ENCODE measurements at regions not wholly inside any gene's neighbourhood (a gene's known extent, or its start where the extent isn't known, plus 50 kb on each side); places are given as distances from the start of the nearest gene placed in this dataset.

DNA sequence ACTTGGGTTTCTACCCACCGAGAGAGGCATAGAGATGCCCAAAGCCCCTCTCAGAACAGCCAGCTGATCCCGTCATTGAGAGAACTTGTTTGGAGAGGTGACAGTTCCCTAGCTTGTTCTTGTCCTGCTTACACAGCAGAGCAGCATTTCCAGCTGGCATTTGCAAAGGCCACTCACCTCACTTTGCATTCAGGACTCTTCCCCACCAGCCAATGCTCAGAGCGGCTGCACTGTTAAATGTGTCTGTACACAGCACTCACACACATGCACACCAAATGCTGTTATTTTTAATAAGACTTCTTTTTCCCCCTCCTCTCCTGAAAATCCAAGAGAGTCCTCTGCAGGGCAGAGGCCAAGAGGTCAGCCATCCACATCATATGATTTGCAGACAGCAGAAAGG is 104.6 kb upstream of the SLC14A2 start (continued):
- TF ChIP-seq, protein P1, sequence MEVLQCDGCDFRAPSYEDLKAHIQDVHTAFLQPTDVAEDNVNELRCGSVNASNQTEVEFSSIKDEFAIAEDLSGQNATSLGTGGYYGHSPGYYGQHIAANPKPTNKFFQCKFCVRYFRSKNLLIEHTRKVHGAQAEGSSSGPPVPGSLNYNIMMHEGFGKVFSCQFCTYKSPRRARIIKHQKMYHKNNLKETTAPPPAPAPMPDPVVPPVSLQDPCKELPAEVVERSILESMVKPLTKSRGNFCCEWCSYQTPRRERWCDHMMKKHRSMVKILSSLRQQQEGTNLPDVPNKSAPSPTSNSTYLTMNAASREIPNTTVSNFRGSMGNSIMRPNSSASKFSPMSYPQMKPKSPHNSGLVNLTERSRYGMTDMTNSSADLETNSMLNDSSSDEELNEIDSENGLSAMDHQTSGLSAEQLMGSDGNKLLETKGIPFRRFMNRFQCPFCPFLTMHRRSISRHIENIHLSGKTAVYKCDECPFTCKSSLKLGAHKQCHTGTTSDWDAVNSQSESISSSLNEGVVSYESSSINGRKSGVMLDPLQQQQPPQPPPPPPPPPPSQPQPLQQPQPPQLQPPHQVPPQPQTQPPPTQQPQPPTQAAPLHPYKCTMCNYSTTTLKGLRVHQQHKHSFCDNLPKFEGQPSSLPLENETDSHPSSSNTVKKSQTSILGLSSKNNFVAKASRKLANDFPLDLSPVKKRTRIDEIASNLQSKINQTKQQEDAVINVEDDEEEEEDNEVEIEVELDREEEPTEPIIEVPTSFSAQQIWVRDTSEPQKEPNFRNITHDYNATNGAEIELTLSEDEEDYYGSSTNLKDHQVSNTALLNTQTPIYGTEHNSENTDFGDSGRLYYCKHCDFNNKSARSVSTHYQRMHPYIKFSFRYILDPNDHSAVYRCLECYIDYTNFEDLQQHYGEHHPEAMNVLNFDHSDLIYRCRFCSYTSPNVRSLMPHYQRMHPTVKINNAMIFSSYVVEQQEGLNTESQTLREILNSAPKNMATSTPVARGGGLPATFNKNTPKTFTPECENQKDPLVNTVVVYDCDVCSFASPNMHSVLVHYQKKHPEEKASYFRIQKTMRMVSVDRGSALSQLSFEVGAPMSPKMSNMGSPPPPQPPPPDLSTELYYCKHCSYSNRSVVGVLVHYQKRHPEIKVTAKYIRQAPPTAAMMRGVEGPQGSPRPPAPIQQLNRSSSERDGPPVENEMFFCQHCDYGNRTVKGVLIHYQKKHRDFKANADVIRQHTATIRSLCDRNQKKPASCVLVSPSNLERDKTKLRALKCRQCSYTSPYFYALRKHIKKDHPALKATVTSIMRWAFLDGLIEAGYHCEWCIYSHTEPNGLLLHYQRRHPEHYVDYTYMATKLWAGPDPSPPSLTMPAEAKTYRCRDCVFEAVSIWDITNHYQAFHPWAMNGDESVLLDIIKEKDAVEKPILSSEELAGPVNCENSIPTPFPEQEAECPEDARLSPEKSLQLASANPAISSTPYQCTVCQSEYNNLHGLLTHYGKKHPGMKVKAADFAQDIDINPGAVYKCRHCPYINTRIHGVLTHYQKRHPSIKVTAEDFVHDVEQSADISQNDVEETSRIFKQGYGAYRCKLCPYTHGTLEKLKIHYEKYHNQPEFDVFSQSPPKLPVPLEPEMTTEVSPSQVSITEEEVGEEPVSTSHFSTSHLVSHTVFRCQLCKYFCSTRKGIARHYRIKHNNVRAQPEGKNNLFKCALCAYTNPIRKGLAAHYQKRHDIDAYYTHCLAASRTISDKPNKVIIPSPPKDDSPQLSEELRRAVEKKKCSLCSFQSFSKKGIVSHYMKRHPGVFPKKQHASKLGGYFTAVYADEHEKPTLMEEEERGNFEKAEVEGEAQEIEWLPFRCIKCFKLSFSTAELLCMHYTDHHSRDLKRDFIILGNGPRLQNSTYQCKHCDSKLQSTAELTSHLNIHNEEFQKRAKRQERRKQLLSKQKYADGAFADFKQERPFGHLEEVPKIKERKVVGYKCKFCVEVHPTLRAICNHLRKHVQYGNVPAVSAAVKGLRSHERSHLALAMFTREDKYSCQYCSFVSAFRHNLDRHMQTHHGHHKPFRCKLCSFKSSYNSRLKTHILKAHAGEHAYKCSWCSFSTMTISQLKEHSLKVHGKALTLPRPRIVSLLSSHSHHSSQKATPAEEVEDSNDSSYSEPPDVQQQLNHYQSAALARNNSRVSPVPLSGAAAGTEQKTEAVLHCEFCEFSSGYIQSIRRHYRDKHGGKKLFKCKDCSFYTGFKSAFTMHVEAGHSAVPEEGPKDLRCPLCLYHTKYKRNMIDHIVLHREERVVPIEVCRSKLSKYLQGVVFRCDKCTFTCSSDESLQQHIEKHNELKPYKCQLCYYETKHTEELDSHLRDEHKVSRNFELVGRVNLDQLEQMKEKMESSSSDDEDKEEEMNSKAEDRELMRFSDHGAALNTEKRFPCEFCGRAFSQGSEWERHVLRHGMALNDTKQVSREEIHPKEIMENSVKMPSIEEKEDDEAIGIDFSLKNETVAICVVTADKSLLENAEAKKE (CRISPR knock-in tag; IDR thresholded peaks at IDR 0.05): no peak
- TF ChIP-seq CREB1 (CRISPR knock-in tag; IDR thresholded peaks at IDR 0.05; ENCODE audit: low read depth): no peak
- TF ChIP-seq, protein P2, sequence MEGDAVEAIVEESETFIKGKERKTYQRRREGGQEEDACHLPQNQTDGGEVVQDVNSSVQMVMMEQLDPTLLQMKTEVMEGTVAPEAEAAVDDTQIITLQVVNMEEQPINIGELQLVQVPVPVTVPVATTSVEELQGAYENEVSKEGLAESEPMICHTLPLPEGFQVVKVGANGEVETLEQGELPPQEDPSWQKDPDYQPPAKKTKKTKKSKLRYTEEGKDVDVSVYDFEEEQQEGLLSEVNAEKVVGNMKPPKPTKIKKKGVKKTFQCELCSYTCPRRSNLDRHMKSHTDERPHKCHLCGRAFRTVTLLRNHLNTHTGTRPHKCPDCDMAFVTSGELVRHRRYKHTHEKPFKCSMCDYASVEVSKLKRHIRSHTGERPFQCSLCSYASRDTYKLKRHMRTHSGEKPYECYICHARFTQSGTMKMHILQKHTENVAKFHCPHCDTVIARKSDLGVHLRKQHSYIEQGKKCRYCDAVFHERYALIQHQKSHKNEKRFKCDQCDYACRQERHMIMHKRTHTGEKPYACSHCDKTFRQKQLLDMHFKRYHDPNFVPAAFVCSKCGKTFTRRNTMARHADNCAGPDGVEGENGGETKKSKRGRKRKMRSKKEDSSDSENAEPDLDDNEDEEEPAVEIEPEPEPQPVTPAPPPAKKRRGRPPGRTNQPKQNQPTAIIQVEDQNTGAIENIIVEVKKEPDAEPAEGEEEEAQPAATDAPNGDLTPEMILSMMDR (conservative IDR thresholded peaks at IDR 0.05; ENCODE audit: low read depth in 2 of 2): no peak
- no peak for TF ChIP-seq NANOG (IDR thresholded peaks at IDR 0.05; ENCODE audit: borderline replicate concordance)
- TF ChIP-seq EZH2 (IDR thresholded peaks at IDR 0.05; ENCODE audit: low read depth, unreplicated experiment): no peak
- TF ChIP-seq ZNF331 (CRISPR knock-in tag; IDR thresholded peaks at IDR 0.05; ENCODE audit: low read depth): no peak
- no peak for TF ChIP-seq STAT1 (IDR thresholded peaks at IDR 0.05; ENCODE audit: unreplicated experiment)
- TF ChIP-seq, protein P3, sequence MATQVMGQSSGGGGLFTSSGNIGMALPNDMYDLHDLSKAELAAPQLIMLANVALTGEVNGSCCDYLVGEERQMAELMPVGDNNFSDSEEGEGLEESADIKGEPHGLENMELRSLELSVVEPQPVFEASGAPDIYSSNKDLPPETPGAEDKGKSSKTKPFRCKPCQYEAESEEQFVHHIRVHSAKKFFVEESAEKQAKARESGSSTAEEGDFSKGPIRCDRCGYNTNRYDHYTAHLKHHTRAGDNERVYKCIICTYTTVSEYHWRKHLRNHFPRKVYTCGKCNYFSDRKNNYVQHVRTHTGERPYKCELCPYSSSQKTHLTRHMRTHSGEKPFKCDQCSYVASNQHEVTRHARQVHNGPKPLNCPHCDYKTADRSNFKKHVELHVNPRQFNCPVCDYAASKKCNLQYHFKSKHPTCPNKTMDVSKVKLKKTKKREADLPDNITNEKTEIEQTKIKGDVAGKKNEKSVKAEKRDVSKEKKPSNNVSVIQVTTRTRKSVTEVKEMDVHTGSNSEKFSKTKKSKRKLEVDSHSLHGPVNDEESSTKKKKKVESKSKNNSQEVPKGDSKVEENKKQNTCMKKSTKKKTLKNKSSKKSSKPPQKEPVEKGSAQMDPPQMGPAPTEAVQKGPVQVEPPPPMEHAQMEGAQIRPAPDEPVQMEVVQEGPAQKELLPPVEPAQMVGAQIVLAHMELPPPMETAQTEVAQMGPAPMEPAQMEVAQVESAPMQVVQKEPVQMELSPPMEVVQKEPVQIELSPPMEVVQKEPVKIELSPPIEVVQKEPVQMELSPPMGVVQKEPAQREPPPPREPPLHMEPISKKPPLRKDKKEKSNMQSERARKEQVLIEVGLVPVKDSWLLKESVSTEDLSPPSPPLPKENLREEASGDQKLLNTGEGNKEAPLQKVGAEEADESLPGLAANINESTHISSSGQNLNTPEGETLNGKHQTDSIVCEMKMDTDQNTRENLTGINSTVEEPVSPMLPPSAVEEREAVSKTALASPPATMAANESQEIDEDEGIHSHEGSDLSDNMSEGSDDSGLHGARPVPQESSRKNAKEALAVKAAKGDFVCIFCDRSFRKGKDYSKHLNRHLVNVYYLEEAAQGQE (IDR thresholded peaks at IDR 0.05; ENCODE audit: unreplicated experiment): no peak
